ENCODE measurements at regions not wholly inside any gene's neighbourhood (a gene's known extent, or its start where the extent isn't known, plus 50 kb on each side); places are given as distances from the start of the nearest gene placed in this dataset.

GRCh38 chrX:69262036-69262936, 97.0 kb upstream of the PJA1 start:
- Histone ChIP-seq H3K4me1 (ENCODE audit: control insufficient read depth in 1 of 2, low read depth in 2 of 2) (no peaks in the 10 kb centered on the region), H3K27me3 (replicated peaks; ENCODE audit: insufficient read depth) (no peaks in the 10 kb centered on the region), H3K36me3 (no peaks in the 10 kb centered on the region), H3K27ac (no peak overlapping the region), H3K9me3 (no peaks in the 10 kb centered on the region), H3K4me3 (no peak overlapping the region)
- ATAC-seq (ENCODE audit: insufficient number of reproducible peaks, low FRiP score, low read depth) (no peak), DNase-seq (ENCODE audit: low spot score) (no peak)
- no peak for TF ChIP-seq CTCF (IDR thresholded peaks at IDR 0.05)

- Histone ChIP-seq H3K27me3 (replicated peaks; ENCODE audit: insufficient read depth) (no peaks in the 10 kb centered on the region), H3K4me1 (ENCODE audit: control insufficient read depth in 1 of 2, low read depth in 2 of 2) (no peaks in the 10 kb centered on the region), H3K4me3 (no peak overlapping the region), H3K36me3 (no peaks in the 10 kb centered on the region), H3K9me3 (no peaks in the 10 kb centered on the region), H3K27ac (no peak overlapping the region)
- DNase-seq (ENCODE audit: low spot score) (no peak), ATAC-seq (ENCODE audit: insufficient number of reproducible peaks, low FRiP score, low read depth) (no peak)
- TF ChIP-seq CTCF (IDR thresholded peaks at IDR 0.05): no peak
These were observed 94.9 kb upstream of the PJA1 start for GRCh38 chrX:69260169-69260568.

GRCh38 chrX:69258893-69259292, 93.6 kb upstream of the PJA1 start:
- no peak for TF ChIP-seq CTCF (IDR thresholded peaks at IDR 0.05)
- Histone ChIP-seq H3K36me3 (no peaks in the 10 kb centered on the region), H3K9me3 (no peaks in the 10 kb centered on the region), H3K27ac (no peak overlapping the region), H3K4me1 (ENCODE audit: control insufficient read depth in 1 of 2, low read depth in 2 of 2) (no peaks in the 10 kb centered on the region), H3K27me3 (replicated peaks; ENCODE audit: insufficient read depth) (no peaks in the 10 kb centered on the region), H3K4me3 (no peak overlapping the region)
- DNase-seq (ENCODE audit: low spot score) (no peak), ATAC-seq (ENCODE audit: insufficient number of reproducible peaks, low FRiP score, low read depth) (no peak)

- Histone ChIP-seq H3K27me3 (replicated peaks; ENCODE audit: insufficient read depth) (no peaks in the 10 kb centered on the region), H3K4me3 (no peak overlapping the region), H3K9me3 (no peaks in the 10 kb centered on the region), H3K4me1 (ENCODE audit: control insufficient read depth in 1 of 2, low read depth in 2 of 2) (no peaks in the 10 kb centered on the region), H3K36me3 (no peaks in the 10 kb centered on the region), H3K27ac (no peak overlapping the region)
- DNase-seq (ENCODE audit: low spot score): no peak
- ATAC-seq (ENCODE audit: insufficient number of reproducible peaks, low FRiP score, low read depth): no peak
- TF ChIP-seq CTCF (IDR thresholded peaks at IDR 0.05): no peak
These were observed 92.4 kb upstream of the PJA1 start for GRCh38 chrX:69257499-69258127.

GRCh38 chrX:69256291-69256565, 91.0 kb upstream of the PJA1 start:
- ATAC-seq (ENCODE audit: insufficient number of reproducible peaks, low FRiP score, low read depth) (no peak), DNase-seq (ENCODE audit: low spot score) (no peak)
- no peak for TF ChIP-seq CTCF (IDR thresholded peaks at IDR 0.05)
- Histone ChIP-seq H3K9me3 (no peaks in the 10 kb centered on the region), H3K36me3 (no peaks in the 10 kb centered on the region), H3K4me3 (no peak overlapping the region), H3K27me3 (replicated peaks; ENCODE audit: insufficient read depth) (no peaks in the 10 kb centered on the region), H3K27ac (no peak overlapping the region), H3K4me1 (ENCODE audit: control insufficient read depth in 1 of 2, low read depth in 2 of 2) (no peaks in the 10 kb centered on the region)

Measured in thoracic aorta (tissue), 2 donors.